Activated CD8-positive, alpha-beta memory T cell treated with anti-CD3 and anti-CD28 coated beads for 36 hours (primary cell): ENCODE measurements at regions not wholly inside any gene's neighbourhood (a gene's known extent, or its start where the extent isn't known, plus 50 kb on each side); places are given as distances from the start of the nearest gene placed in this dataset.

ENCODE experiments used
- CTCF ChIA-PET: fragments of 350-600 bp; sonication (Branson Sonifier 250); formaldehyde crosslinking; loops from one replicate; lab custom pipeline; 2021; ENCODE audit warnings: antibody characterized with exemption; lab: Charles Lee
- POLR2A ChIA-PET: fragments of 350-600 bp; sonication (Branson Sonifier 250); formaldehyde crosslinking; loops from one replicate; lab custom pipeline; 2021; ENCODE audit warnings: antibody characterized with exemption; lab: Charles Lee

DNA sequence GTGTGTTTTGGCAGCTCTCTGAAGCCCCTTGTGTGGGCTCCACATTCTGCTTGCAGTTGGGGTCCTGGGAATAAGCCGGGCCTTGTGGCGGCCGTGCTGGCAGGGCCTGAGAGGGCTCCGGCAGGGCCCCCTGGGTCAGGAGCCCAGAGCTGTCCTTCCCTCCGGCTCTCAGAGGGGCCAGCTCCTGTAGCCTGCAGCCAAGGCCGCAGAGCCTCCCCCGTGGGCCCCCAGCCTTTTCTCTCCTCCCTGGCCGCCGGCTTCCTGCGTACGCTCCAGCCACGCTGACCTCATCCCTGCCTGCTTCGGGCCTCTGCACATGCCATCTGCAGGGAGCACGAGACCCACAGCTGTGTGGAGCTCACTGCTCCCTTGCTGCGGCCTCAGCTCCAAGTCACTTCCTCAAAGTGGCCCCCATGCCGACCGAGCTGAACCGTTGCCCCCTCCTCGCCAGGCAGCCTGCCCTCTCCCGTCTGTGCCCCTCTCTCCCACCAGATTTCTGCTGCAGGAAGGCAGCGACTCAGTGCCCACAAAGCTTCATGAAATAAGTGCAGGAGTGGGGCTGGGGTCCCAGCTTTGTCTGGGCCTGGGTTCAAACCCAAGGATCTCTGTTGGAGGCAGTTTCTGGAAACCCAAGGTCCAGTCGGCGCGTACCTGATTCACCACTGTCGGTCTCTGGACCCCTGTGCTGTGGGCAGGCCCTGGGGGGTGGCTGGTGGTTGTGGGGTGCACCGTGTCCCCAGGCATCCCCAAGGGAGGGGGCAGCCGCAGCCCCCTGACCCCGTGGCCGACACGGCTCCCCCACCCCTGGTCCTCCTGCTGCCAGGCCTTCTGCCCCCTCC is 57.1 kb upstream of the NKX1-1 start:
- POLR2A ChIA-PET = no interaction called here
- CTCF ChIA-PET = interaction anchor here (0.6 kb wide), 1 partner anchor 380 kb away, joined by 3 read pairs; no protein-coding TSS in a partner anchor

DNA sequence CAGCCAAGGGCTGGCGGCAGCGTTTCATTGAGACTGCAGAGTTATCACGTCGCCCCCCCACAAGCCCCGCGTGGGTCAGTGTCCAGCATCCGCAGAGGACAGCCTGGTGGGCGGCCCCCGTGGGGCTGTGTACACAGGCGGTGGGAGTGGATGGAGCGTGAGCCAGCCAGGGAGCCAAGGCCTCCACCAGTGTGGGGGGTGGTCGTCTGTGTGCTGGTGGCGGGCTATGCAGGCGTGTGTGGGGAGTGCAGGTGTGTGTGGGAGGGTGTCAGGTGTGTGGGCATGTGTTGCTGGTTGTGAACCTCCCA is 56.5 kb upstream of the NKX1-1 start:
- POLR2A ChIA-PET = no interaction called here
- CTCF ChIA-PET = interaction anchor here (0.6 kb wide), 1 partner anchor 379 kb away, joined by 3 read pairs; no protein-coding TSS in a partner anchor

DNA sequence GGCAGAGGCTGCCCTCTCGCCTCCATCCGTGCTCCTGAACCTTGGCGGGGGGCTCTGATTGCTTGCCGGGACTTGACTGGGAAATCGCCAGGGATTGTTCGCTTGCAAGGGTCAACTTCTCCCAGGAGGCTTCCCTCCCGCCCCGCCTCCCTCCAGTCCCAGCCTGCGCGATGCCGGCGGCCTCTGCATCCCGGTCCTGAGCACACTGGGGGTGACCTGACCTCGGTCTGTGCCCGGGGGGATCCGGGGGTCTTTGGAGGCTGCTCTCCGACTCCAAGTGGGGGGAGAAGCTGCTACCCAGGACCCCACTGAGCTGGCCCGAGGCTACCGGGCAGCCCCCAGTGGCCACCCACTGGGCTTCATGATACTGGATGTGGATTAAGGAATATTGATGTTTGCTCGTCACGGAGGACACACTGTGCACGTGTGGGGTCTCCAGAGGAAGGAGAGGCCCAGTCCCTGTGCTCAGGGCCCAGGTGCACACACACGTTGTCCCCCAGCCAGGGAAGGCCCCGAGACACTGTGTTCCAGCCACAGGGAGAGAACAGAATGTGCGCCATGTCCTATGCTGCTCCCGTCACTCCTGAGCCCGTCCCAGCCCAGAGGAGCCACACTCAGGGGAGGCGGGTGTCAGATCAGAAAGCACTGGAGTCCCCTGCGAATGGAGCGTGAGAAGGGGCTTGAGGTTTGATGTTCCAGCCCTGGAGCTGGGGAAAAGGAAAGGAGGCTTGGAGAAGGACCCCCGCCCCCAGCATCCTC is 55.9 kb upstream of the NKX1-1 start:
- ChIA-PET POLR2A (no interaction called here), CTCF (interaction anchor here (0.6 kb wide), 1 partner anchor 379 kb away, joined by 3 read pairs; no protein-coding TSS in a partner anchor)

DNA sequence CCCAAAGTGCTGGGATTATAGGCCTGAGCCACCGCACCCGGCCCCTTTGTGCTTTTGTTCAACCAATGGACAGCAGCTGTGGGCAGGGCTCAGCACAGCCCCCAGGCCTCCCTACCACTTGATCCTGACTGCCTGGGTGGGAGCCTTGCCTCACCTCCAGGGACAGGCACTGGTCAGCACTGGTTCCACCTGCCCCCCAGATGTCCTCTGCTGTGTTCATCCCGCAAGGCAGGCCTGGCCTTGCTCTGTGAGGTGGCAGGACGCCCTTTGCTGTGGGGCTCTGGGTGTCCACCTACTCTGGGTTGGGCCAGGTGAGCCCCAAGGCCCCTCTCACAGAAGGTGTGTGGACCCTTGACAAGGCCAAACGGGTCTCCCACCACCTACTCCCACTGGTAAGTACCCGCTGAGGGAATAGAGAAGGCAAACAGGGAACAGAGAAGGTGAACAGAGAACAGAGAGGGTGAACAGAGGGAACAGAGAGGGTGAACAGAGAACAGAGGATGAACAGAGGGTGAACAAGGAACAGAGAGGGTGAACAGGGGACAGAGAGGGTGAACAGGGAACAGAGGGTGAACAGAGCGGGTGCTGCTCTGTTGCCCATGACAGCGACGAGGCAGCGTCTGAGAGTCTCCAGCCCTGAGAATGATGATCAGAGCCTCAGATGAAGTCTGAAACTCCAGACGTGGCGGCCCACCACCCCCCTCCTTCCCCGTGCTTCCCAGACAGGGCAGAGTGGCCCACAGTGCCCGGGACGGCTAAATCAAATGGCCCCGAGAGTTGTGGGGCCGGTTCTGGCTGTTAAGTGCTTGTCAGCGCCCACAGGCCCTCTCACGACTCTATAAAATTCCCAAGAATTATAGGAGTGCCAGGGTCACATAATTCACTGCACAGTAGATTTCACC is 55.0 kb upstream of the NKX1-1 start:
- CTCF ChIA-PET = no interaction called here
- POLR2A ChIA-PET = no interaction called here

DNA sequence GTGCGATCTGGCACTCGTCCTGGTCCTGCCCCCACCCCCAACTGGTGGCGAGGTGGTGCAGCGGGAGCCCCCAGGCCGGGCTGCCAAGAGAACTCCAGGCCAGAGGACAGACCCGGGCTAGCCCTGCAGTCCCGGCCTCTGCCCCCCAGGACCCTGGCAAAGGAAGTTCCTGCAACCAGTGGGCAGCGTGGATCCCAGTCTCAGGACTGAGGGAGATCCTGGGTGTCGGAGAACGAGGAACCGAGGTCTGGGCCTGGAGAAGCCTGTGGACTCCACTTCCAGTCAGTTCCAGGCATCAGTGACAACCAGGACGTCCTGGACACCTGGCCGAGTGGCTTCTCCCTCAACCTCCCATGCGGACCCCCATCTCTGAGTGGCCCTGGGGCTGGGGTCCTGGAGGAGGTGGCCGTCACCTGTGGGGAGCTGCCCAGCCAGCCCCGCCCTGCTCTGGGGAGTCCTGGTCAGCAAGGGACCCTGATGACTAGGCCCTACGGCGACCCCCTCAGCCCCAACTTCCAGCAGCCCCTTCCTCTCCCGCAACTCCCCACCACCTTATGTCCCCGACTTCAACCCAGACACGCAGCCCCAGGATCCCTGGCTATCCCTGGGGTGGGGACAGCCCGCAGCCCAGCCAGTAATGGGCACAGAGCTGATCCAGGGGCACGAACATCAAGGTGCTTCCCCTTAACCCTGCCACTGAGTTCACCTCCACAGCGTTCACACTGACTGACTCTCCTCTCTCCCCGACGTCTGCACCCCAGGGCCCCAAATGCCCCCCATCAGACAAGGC is 53.7 kb upstream of the NKX1-1 start:
- CTCF ChIA-PET = no interaction called here
- POLR2A ChIA-PET = no interaction called here

DNA sequence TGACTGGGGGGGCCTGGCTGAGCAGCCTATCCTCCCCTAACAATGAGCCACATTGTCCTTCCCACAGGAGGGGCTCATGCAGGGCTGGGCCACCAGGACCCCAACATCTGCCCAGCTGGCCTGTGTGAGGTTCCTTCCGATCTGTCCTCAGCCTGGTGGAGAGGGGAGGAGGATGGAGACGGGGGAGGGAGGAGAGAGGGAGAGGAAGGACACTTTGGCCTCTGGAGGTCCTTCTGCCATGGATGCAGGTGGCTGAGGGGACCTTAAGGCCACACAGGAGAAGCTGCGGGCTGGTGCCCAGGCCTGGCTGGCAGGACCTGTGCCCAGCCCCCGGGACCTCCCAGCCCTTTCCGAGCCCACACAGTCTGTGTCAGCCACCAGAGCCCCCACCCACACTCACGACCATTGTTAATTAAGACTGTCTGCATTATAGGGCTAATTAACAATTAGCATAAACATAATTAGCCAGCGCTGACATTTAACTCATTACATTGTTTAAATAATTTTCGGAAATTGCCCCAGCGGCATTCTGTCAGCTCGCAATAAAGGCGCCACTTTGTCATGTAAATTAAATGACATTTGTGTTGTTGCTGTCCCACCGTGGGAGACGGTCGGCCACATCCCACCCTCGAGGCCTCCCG is 53.0 kb upstream of the NKX1-1 start:
- ChIA-PET POLR2A (no interaction called here), CTCF (no interaction called here)

DNA sequence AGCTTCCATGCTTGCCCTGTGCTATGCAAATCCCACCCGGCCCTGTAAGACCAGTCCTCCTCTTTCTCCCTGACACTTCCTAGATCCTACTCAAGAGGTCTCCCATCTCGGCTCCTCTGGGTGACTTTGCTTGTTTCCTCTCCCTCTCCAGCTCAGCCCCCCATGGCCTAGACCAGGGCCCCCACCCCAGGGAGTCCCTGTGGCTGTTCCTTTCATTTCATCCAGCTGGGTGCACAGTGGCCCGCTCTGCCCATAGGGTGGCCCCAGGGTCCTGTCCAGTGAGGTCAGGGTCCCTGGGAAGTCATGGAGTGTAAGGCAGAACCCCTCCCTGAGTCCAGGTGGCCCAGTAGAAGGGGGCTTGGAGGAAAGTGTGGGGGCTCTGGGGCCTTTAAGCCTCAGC is 52.3 kb upstream of the NKX1-1 start:
- ChIA-PET POLR2A (no interaction called here), CTCF (no interaction called here)
